HL-60 (cell line): ENCODE measurements at regions not wholly inside any gene's neighbourhood (a gene's known extent, or its start where the extent isn't known, plus 50 kb on each side); places are given as distances from the start of the nearest gene placed in this dataset.

Experiments
- GABPA ChIP-seq: IDR thresholded peaks from 2 replicates; pipeline ENCODE4 v1.6.1; 2012; ENCODE audit warnings: low read depth
- POLR2AphosphoS5 ChIP-seq: IDR thresholded peaks from 2 replicates; pipeline ENCODE4 v1.6.1; 2012; ENCODE audit warnings: low read depth
- SPI1 ChIP-seq: IDR thresholded peaks from 2 replicates; pipeline ENCODE4 v1.6.1; 2012; ENCODE audit warnings: low read depth, mild to moderate bottlenecking, borderline replicate concordance
- TF ChIP-seq, protein P1 (sequence below): IDR thresholded peaks from one replicate; pipeline ENCODE4 v1.5.1; 2011; ENCODE audit warnings: low read length, control low read depth, inconsistent platforms; ENCODE audit not compliant: insufficient read depth
- TF ChIP-seq, protein P2 (sequence below): IDR thresholded peaks from 2 replicates; pipeline ENCODE4 v1.6.1; 2012; ENCODE audit warnings: low read depth; ENCODE audit not compliant: insufficient replicate concordance

DNA sequence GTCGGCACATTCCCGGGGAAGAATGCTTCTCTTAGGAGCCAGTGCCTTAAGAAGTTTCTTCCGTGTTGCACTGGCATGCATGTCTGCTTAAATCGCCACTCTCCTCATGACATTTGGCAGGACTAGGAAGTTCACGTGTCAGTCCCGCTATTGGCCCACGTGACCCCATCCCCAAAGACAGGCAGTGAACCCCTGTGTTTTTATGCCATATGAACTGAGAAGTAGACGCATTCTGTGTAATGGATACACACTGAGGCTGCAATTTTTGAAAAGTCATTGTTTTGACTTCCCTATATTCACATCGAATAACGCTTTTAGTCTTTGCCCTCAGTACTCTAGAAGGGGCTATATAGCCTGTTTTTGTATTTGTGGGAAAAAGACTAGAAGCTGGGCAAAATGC lies 125.6 kb upstream of the TBL1XR1 start:
- no peak for TF ChIP-seq POLR2AphosphoS5
- TF ChIP-seq, protein P1, sequence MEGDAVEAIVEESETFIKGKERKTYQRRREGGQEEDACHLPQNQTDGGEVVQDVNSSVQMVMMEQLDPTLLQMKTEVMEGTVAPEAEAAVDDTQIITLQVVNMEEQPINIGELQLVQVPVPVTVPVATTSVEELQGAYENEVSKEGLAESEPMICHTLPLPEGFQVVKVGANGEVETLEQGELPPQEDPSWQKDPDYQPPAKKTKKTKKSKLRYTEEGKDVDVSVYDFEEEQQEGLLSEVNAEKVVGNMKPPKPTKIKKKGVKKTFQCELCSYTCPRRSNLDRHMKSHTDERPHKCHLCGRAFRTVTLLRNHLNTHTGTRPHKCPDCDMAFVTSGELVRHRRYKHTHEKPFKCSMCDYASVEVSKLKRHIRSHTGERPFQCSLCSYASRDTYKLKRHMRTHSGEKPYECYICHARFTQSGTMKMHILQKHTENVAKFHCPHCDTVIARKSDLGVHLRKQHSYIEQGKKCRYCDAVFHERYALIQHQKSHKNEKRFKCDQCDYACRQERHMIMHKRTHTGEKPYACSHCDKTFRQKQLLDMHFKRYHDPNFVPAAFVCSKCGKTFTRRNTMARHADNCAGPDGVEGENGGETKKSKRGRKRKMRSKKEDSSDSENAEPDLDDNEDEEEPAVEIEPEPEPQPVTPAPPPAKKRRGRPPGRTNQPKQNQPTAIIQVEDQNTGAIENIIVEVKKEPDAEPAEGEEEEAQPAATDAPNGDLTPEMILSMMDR, result no peak
- TF ChIP-seq, protein P2, sequence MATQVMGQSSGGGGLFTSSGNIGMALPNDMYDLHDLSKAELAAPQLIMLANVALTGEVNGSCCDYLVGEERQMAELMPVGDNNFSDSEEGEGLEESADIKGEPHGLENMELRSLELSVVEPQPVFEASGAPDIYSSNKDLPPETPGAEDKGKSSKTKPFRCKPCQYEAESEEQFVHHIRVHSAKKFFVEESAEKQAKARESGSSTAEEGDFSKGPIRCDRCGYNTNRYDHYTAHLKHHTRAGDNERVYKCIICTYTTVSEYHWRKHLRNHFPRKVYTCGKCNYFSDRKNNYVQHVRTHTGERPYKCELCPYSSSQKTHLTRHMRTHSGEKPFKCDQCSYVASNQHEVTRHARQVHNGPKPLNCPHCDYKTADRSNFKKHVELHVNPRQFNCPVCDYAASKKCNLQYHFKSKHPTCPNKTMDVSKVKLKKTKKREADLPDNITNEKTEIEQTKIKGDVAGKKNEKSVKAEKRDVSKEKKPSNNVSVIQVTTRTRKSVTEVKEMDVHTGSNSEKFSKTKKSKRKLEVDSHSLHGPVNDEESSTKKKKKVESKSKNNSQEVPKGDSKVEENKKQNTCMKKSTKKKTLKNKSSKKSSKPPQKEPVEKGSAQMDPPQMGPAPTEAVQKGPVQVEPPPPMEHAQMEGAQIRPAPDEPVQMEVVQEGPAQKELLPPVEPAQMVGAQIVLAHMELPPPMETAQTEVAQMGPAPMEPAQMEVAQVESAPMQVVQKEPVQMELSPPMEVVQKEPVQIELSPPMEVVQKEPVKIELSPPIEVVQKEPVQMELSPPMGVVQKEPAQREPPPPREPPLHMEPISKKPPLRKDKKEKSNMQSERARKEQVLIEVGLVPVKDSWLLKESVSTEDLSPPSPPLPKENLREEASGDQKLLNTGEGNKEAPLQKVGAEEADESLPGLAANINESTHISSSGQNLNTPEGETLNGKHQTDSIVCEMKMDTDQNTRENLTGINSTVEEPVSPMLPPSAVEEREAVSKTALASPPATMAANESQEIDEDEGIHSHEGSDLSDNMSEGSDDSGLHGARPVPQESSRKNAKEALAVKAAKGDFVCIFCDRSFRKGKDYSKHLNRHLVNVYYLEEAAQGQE, result no peak
- no peak for TF ChIP-seq GABPA
- no peak for TF ChIP-seq SPI1
